Upper lobe of left lung (tissue), 6 donors: ENCODE measurements at regions not wholly inside any gene's neighbourhood (a gene's known extent, or its start where the extent isn't known, plus 50 kb on each side); places are given as distances from the start of the nearest gene placed in this dataset.
A peak's percentile ranks its signal among the peaks of the same experiment; 100 is the strongest.
"Not testable (repeated sequence)": the region's sequence is repeated elsewhere in the genome, so short reads cannot be mapped to it uniquely, and the experiment has no call there.

Source experiments
- ATAC-seq, 2 donors: fragments of 200-7000 bp; cut with Tn5 transposase; one replicate each; pipeline ENCODE4 v1.9.1; 2022; ENCODE audit warnings: mild to moderate bottlenecking in 2 of 2, moderate library complexity in 2 of 2; ENCODE audit not compliant: low FRiP score in 2 of 2
- DNase-seq, 2 donors: peaks; one replicate each; pipeline ENCODE4 v3.0.0-alpha.2; 2019 to 2020
- H3K27ac ChIP-seq, 4 donors: fragments of 200-600 bp; sonication (generic); one replicate each; pipeline ENCODE4 v1.5.1; 2016 to 2019
- H3K27me3 ChIP-seq, 4 donors: fragments of 200-600 bp; sonication (generic); one replicate each; pipeline ENCODE4 v1.5.1; 2017 to 2019
- H3K36me3 ChIP-seq, 4 donors: fragments of 200-600 bp; sonication (generic); one replicate each; pipeline ENCODE4 v1.5.1; 2016 to 2019
- H3K4me1 ChIP-seq, 4 donors: fragments of 200-600 bp; sonication (generic); one replicate each; pipeline ENCODE4 v1.5.1; 2018 to 2019
- H3K4me3 ChIP-seq, 4 donors: fragments of 200-600 bp; sonication (generic); one replicate each; pipeline ENCODE4 v1.5.1; 2017 to 2019; ENCODE audit warnings: mild to moderate bottlenecking in 2 of 4, moderate library complexity in 1 of 4
- H3K9me3 ChIP-seq, 4 donors: fragments of 200-600 bp; sonication (generic); one replicate each; pipeline ENCODE4 v1.5.1; 2018 to 2019
- CTCF ChIP-seq, 6 experiments: fragments of 450-650 bp in 4 of 6; fragments of 200-600 bp in 2 of 6; sonication (generic) in 2 of 6; IDR thresholded peaks; one replicate each; pipeline ENCODE4 v1.5.1; 2016 to 2019; ENCODE audit warnings: antibody characterized with exemption in 6 of 6
- EP300 ChIP-seq, 4 donors: sonication (generic); formaldehyde crosslinking; IDR thresholded peaks; one replicate each; pipeline ENCODE4 v1.5.1; 2017; ENCODE audit warnings: antibody characterized with exemption in 4 of 4, control low read depth in 2 of 4
- POLR2A ChIP-seq, 4 donors: fragments of 450-650 bp; IDR thresholded peaks; one replicate each; pipeline ENCODE4 v1.5.1; 2016 to 2017; ENCODE audit warnings: antibody characterized with exemption in 4 of 4, mild to moderate bottlenecking in 2 of 4
- POLR2AphosphoS5 ChIP-seq, 2 donors: sonication (generic); formaldehyde crosslinking; IDR thresholded peaks; one replicate each; pipeline ENCODE4 v1.5.1; 2017; ENCODE audit warnings: antibody characterized with exemption in 2 of 2
- WGBS, 2 donors: methylation state at CpG; one replicate each; pipeline ENCODE4 v1.1.5; 2017 to 2018; 5-methylcytosine and 5-hydroxymethylcytosine counted together
- donor health status: DM: no; HTN: no; CAD: no; lungs with moderate emphysema.
- donor health status: DM: no; HTN: yes; CAD: no; lungs with severe emphysema.

GRCh38 chr4:52408471-52408870 is 250.6 kb downstream of the USP46 start:
- no peaks in the 10 kb centered on the region for H3K4me1 ChIP-seq
- no peak for DNase-seq
- TF ChIP-seq EP300 (IDR thresholded peaks at IDR 0.05) (no peak), POLR2A (IDR thresholded peaks at IDR 0.05) (no peak), POLR2AphosphoS5 (IDR thresholded peaks at IDR 0.05) (no peak), CTCF (IDR thresholded peaks at IDR 0.05) (no peak)

GRCh38 chr4:52409766-52410165 is 249.3 kb downstream of the USP46 start:
- not testable (repeated sequence) for H3K27me3 ChIP-seq, H3K4me1 ChIP-seq, H3K36me3 ChIP-seq, H3K27ac ChIP-seq, H3K4me3 ChIP-seq, ATAC-seq
- peak in 1 of 2 donors; percentile 76 for DNase-seq
- WGBS, 2 donors: 92 to 94% methylated on average over 3 to 8 of the region's 18 CpGs
- peaks cover 0 to 19% (median 5%) of the 10 kb centered on the region in 4 donors for H3K9me3 ChIP-seq

More at GRCh38 chr4:52408471-52408870, 250.6 kb downstream of the USP46 start:
- ATAC-seq: no peak
- H3K9me3 ChIP-seq: peaks cover 0 to 19% (median 5%) of the 10 kb centered on the region in 4 donors
- H3K27me3 ChIP-seq: no peaks in the 10 kb centered on the region
- WGBS, 2 donors: 89 to 97% methylated on average over 6 of the region's 6 CpGs
- no peak overlapping the region for H3K27ac ChIP-seq
- no peaks in the 10 kb centered on the region for H3K36me3 ChIP-seq
- no peak overlapping the region for H3K4me3 ChIP-seq

- Histone ChIP-seq H3K9me3 (peaks cover 0 to 19% (median 5%) of the 10 kb centered on the region in 4 donors), H3K4me1 (no peaks in the 10 kb centered on the region), H3K4me3 (no peak overlapping the region), H3K36me3 (no peaks in the 10 kb centered on the region), H3K27ac (no peak overlapping the region), H3K27me3 (no peaks in the 10 kb centered on the region)
- WGBS, 2 donors: 75 to 86% methylated on average over 3 of the region's 3 CpGs
- no peak for DNase-seq
- no peak for TF ChIP-seq EP300 (IDR thresholded peaks at IDR 0.05)
- TF ChIP-seq POLR2AphosphoS5 (IDR thresholded peaks at IDR 0.05): no peak
- no peak for TF ChIP-seq CTCF (IDR thresholded peaks at IDR 0.05)
- ATAC-seq: no peak
Observed at GRCh38 chr4:52410971-52411370, 248.1 kb downstream of the USP46 start.

- DNase-seq (peak in 1 of 2 donors; percentile 36), ATAC-seq (peak in 1 of 2 donors; percentile 10)
- no peaks in the 10 kb centered on the region for H3K9me3 ChIP-seq
- H3K4me1 ChIP-seq: no peaks in the 10 kb centered on the region
- H3K36me3 ChIP-seq: no peaks in the 10 kb centered on the region
- no peak overlapping the region for H3K27ac ChIP-seq
- no peaks in the 10 kb centered on the region for H3K27me3 ChIP-seq
- H3K4me3 ChIP-seq: no peak overlapping the region
- WGBS, 2 donors: 88 to 91% methylated on average over 1 to 5 of the region's 5 CpGs
- TF ChIP-seq POLR2AphosphoS5 (IDR thresholded peaks at IDR 0.05): no peak
- no peak for TF ChIP-seq EP300 (IDR thresholded peaks at IDR 0.05)
- TF ChIP-seq POLR2A (IDR thresholded peaks at IDR 0.05): no peak
- no peak for TF ChIP-seq CTCF (IDR thresholded peaks at IDR 0.05)
Observed at GRCh38 chr4:52420330-52420729, 238.8 kb downstream of the USP46 start.

- DNase-seq (no peak), ATAC-seq (no peak)
- Histone ChIP-seq H3K36me3 (no peaks in the 10 kb centered on the region), H3K27me3 (no peaks in the 10 kb centered on the region), H3K4me3 (no peak overlapping the region), H3K9me3 (no peaks in the 10 kb centered on the region), H3K27ac (no peak overlapping the region), H3K4me1 (no peaks in the 10 kb centered on the region)
- TF ChIP-seq CTCF (IDR thresholded peaks at IDR 0.05): no peak
- no peak for TF ChIP-seq POLR2A (IDR thresholded peaks at IDR 0.05)
- no peak for TF ChIP-seq POLR2AphosphoS5 (IDR thresholded peaks at IDR 0.05)
- TF ChIP-seq EP300 (IDR thresholded peaks at IDR 0.05): no peak
Observed at GRCh38 chr4:52421811-52422213, 237.3 kb downstream of the USP46 start.
